GM10266 (cell line): ENCODE measurements at regions not wholly inside any gene's neighbourhood (a gene's known extent, or its start where the extent isn't known, plus 50 kb on each side); places are given as distances from the start of the nearest gene placed in this dataset.
"Not testable (repeated sequence)": the region's sequence is repeated elsewhere in the genome, so short reads cannot be mapped to it uniquely, and the experiment has no call there.

Experiments used
- DNase-seq: peaks from one replicate; pipeline ENCODE4 v3.0.0; 2012; ENCODE audit errors: extremely low spot score
- TF ChIP-seq, protein P1 (sequence below): IDR thresholded peaks from 2 replicates; pipeline ENCODE4 v1.5.1; 2012; ENCODE audit warnings: mild to moderate bottlenecking, low read depth; ENCODE audit not compliant: control insufficient read depth, insufficient read depth; ENCODE audit errors: missing control alignments

DNA sequence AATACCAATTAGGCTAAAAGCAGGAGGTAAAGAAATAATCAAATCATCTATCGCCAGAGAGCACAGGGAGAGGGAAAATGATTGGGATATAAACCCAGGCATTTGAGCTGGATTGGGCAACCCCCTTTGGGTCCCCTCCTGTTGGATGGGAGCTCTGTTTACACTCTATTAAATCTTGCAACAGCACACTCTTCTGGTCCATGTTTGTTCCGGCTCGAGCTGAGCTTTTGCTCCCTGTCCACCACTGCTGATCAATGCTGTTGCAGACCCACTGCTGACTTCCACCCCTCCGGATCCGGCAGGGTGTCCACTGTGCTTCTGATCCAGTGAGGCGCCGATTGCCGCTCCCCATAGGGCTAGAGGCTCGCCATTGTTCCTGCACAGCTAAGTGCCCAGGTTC is 493.8 kb downstream of the MATN1 start:
- DNase-seq: no peak
- TF ChIP-seq, protein P1, sequence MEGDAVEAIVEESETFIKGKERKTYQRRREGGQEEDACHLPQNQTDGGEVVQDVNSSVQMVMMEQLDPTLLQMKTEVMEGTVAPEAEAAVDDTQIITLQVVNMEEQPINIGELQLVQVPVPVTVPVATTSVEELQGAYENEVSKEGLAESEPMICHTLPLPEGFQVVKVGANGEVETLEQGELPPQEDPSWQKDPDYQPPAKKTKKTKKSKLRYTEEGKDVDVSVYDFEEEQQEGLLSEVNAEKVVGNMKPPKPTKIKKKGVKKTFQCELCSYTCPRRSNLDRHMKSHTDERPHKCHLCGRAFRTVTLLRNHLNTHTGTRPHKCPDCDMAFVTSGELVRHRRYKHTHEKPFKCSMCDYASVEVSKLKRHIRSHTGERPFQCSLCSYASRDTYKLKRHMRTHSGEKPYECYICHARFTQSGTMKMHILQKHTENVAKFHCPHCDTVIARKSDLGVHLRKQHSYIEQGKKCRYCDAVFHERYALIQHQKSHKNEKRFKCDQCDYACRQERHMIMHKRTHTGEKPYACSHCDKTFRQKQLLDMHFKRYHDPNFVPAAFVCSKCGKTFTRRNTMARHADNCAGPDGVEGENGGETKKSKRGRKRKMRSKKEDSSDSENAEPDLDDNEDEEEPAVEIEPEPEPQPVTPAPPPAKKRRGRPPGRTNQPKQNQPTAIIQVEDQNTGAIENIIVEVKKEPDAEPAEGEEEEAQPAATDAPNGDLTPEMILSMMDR: no peak

- TF ChIP-seq, protein P1: no peak
- DNase-seq: no peak
Observed at GRCh38 chr1:30226648-30227047, 496.7 kb downstream of the MATN1 start.

GRCh38 chr1:30225357-30225756 is 498.0 kb downstream of the MATN1 start:
- TF ChIP-seq, protein P1: no peak
- DNase-seq: no peak

GRCh38 chr1:30219675-30220074 is 503.7 kb downstream of the MATN1 start:
- no peak for DNase-seq
- TF ChIP-seq, protein P1: no peak

DNA sequence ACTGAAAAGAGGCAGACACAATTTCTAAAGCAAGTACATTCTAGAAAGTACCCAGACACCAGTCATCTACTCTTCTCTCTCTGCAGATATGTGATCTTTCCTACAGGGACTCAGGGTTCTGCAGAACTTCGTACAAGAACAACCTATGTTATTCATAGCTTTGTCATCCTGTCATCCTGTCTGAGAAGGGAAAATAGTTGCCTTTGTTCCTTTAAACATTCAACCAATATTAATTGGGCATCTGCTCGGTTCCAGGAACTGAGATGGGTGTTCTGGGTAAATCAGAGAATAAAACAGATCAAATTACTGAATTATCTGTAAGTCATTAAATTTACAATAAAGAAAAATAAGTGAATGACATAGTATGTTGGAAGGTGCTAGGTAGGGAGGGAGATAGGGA is 504.9 kb downstream of the MATN1 start:
- DNase-seq: no peak
- TF ChIP-seq, protein P1: no peak

GRCh38 chr1:30216602-30217001 is 506.8 kb downstream of the MATN1 start:
- DNase-seq: no peak
- TF ChIP-seq, protein P1: no peak

DNA sequence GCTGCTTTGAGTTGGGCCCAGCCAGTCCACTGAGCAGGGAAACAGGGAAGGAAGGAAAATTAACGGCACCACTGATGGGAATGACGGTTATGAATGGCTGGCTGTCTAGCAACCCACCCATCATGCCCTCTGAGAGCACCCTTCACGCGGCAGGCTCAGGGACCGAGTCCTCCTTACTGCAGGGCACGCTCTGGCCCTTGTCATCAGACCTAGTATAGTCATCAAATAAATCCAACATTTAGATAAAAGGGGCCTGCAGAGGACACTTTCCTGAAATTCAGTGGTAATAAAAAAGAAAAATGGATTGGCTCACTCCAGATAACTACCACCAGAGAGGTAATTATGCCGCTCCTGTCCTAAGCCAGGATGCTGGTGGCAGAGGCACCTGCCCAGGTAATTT is 509.4 kb downstream of the MATN1 start:
- TF ChIP-seq, protein P1: no peak
- no peak for DNase-seq

DNA sequence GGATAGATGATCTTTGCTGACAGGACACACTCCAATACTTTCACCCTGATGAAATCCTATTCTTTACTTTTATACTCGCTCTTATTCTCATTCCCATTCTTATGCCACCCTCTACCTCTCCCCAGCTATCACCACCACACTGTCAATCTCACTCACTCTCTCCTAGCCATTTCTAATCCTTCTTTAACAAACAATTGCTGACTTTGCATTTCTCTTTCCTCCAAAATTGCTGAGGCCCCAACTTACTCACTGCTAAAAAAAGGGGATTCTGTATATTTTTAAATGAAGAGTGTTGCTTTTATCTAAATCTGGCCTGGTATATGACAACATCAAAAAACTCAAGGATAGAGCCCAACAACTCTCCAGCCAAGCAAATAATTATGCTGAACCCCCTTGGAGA is 515.4 kb downstream of the MATN1 start:
- DNase-seq: not testable (repeated sequence)

GRCh38 chr1:30206631-30207030 is 516.8 kb downstream of the MATN1 start:
- DNase-seq: not testable (repeated sequence)

- DNase-seq: not testable (repeated sequence)
Observed at GRCh38 chr1:30204916-30205315, 518.5 kb downstream of the MATN1 start.
